ENCODE measurements at regions not wholly inside any gene's neighbourhood (a gene's known extent, or its start where the extent isn't known, plus 50 kb on each side); places are given as distances from the start of the nearest gene placed in this dataset.

GRCh38 chr12:87120440-87120839 lies 864.2 kb upstream of the MGAT4C start:
- TF ChIP-seq CTCF (IDR thresholded peaks at IDR 0.05; ENCODE audit: insufficient read depth, low read length, poor library complexity, severe bottlenecking): no peak
- no peaks in the 10 kb centered on the region for H3K36me3 ChIP-seq (ENCODE audit: control insufficient read depth, insufficient read depth, low read length)
- H3K4me3 ChIP-seq (ENCODE audit: low read depth, low read length): no peak overlapping the region
- no peaks in the 10 kb centered on the region for H3K27me3 ChIP-seq (ENCODE audit: control insufficient read depth, insufficient read depth, low read length)
- no peak for DNase-seq (ENCODE audit: low read depth)

DNA sequence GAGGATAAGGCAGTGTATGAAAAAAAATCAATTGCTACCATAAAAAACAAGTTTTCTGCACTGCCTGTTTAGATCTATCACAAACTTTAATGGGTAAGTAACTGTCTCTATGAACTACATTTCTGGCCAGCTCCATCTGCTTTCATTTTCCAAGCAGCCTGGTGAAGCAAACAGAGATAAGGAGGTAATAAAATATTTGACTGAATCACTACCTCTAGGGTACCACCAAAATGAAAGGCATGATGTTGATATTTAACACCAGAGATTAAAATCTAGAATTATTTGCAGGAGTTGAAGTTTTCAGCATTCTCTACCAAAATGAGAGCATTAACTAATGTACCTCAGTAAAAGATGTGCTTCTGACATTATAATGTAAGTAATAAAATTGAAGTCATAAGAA lies 863.5 kb upstream of the MGAT4C start:
- H3K27me3 ChIP-seq (ENCODE audit: control insufficient read depth, insufficient read depth, low read length): no peaks in the 10 kb centered on the region
- no peak for DNase-seq (ENCODE audit: low read depth)
- no peak for TF ChIP-seq CTCF (IDR thresholded peaks at IDR 0.05; ENCODE audit: insufficient read depth, low read length, poor library complexity, severe bottlenecking)

GRCh38 chr12:87117526-87117925 lies 861.3 kb upstream of the MGAT4C start:
- H3K36me3 ChIP-seq (ENCODE audit: control insufficient read depth, insufficient read depth, low read length): no peaks in the 10 kb centered on the region
- no peak for DNase-seq (ENCODE audit: low read depth)
- H3K4me3 ChIP-seq (ENCODE audit: low read depth, low read length): no peak overlapping the region
- H3K27me3 ChIP-seq (ENCODE audit: control insufficient read depth, insufficient read depth, low read length): no peaks in the 10 kb centered on the region
- TF ChIP-seq CTCF (IDR thresholded peaks at IDR 0.05; ENCODE audit: insufficient read depth, low read length, poor library complexity, severe bottlenecking): no peak

More for the DNA sequence above, 863.5 kb upstream of the MGAT4C start:
- no peaks in the 10 kb centered on the region for H3K36me3 ChIP-seq (ENCODE audit: control insufficient read depth, insufficient read depth, low read length)
- no peak overlapping the region for H3K4me3 ChIP-seq (ENCODE audit: low read depth, low read length)

DNA sequence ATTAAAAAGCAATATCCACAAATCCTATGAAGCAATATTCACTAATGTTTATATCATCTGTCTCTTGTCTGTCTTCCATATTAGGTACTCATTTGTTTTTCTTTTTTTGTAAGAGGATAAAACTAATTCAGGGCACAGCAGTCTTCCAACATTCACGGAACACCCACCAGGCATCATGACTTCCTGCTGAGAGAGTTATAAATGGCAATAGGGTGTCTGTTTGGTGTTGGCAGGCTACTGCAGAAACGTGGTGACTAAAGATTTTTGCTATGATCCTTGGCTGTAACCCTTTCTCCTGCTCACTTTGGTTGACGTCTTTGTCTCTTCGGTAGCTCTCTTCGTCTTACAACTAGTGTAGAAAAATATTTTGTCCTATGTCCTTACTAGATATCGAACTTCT lies 860.6 kb upstream of the MGAT4C start:
- Histone ChIP-seq H3K36me3 (ENCODE audit: control insufficient read depth, insufficient read depth, low read length) (no peaks in the 10 kb centered on the region), H3K4me3 (ENCODE audit: low read depth, low read length) (no peak overlapping the region), H3K27me3 (ENCODE audit: control insufficient read depth, insufficient read depth, low read length) (no peaks in the 10 kb centered on the region)
- no peak for TF ChIP-seq CTCF (IDR thresholded peaks at IDR 0.05; ENCODE audit: insufficient read depth, low read length, poor library complexity, severe bottlenecking)
- no peak for DNase-seq (ENCODE audit: low read depth)

DNA sequence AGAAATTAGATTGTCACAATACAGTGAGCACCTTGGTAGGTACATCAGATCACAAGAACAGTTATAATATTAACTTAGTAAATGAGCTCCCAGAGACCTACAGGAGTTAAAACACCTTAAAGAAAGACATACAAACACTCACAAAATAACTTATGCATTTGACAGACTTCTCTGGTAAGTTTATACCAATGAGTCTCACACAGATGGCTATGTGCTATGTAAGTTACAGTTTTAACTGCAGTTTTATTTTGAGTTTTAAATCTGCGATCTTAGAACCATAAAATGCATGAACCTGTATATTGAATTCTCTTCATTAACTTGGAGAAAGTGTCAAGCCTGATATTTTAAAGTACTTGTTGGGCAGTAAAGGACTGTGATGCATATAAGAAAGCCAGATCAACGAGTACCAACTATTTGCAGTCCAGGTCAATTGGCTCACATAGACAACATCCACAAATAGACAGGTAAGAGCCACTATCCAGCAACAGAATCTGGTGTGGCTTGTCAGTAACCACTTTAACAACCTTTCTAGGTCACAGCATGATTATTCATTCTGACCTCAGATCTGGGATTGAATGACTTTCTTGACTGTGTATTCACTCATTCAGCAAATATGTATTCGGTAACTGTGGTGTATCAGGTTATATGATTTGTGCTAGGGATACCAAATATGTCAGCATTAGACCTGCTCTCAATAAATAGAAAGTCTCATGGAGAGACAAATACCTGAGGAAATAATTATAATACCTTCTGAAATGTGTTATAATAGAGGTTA lies 856.6 kb upstream of the MGAT4C start:
- Histone ChIP-seq H3K36me3 (ENCODE audit: control insufficient read depth, insufficient read depth, low read length) (no peaks in the 10 kb centered on the region), H3K4me3 (ENCODE audit: low read depth, low read length) (no peak overlapping the region), H3K27me3 (ENCODE audit: control insufficient read depth, insufficient read depth, low read length) (no peaks in the 10 kb centered on the region)
- TF ChIP-seq CTCF (IDR thresholded peaks at IDR 0.05; ENCODE audit: insufficient read depth, low read length, poor library complexity, severe bottlenecking): no peak
- DNase-seq (ENCODE audit: low read depth): no peak

DNA sequence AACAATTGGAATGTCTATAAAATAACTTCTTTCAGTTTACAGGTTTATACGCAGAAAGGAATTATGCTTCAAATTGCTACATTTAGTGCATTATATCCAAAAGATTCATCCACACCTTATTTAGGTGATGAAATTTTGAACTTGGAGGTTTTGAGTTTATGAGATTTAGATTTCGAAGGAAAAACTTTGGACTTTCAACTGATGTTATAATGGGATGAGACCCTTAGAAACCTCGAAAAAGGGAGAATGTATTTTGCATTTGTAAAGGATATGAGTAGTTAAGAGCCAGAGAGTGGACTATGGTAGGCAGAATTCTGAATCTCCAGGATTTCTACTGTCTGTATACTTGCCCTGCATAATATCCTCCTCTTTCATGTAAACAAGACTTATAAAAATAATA lies 851.6 kb upstream of the MGAT4C start:
- no peaks in the 10 kb centered on the region for H3K36me3 ChIP-seq (ENCODE audit: control insufficient read depth, insufficient read depth, low read length)
- DNase-seq (ENCODE audit: low read depth): no peak
- TF ChIP-seq CTCF (IDR thresholded peaks at IDR 0.05; ENCODE audit: insufficient read depth, low read length, poor library complexity, severe bottlenecking): no peak
- no peak overlapping the region for H3K4me3 ChIP-seq (ENCODE audit: low read depth, low read length)
- H3K27me3 ChIP-seq (ENCODE audit: control insufficient read depth, insufficient read depth, low read length): no peaks in the 10 kb centered on the region
